Eye (tissue), 1 donor: ENCODE measurements at regions not wholly inside any gene's neighbourhood (a gene's known extent, or its start where the extent isn't known, plus 50 kb on each side); places are given as distances from the start of the nearest gene placed in this dataset.
A peak's percentile ranks its signal among the peaks of the same experiment; 100 is the strongest.

Source experiments
- DNase-seq: peaks from one replicate; pipeline ENCODE4 v3.0.0-alpha.2; 2015

DNA sequence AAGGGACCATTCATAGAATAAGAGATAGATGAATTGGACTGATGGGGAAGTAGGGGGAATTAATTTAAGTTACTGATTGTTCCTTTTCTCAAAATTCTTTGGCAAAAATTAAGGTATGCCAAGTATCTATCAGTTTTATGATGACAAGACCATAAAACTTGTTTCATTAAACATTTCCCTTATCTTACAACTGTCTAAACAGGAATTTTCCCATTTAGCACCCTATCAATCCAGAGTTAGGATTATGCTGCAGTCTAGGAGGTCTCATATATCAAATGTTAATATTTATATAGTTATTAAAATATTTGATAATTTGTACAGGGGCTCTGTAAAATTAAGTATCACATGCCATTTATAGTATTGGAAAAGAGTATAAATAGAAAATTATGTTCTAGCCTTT, 51.5 kb upstream of the ARID1B start:
- no peak for DNase-seq

DNA sequence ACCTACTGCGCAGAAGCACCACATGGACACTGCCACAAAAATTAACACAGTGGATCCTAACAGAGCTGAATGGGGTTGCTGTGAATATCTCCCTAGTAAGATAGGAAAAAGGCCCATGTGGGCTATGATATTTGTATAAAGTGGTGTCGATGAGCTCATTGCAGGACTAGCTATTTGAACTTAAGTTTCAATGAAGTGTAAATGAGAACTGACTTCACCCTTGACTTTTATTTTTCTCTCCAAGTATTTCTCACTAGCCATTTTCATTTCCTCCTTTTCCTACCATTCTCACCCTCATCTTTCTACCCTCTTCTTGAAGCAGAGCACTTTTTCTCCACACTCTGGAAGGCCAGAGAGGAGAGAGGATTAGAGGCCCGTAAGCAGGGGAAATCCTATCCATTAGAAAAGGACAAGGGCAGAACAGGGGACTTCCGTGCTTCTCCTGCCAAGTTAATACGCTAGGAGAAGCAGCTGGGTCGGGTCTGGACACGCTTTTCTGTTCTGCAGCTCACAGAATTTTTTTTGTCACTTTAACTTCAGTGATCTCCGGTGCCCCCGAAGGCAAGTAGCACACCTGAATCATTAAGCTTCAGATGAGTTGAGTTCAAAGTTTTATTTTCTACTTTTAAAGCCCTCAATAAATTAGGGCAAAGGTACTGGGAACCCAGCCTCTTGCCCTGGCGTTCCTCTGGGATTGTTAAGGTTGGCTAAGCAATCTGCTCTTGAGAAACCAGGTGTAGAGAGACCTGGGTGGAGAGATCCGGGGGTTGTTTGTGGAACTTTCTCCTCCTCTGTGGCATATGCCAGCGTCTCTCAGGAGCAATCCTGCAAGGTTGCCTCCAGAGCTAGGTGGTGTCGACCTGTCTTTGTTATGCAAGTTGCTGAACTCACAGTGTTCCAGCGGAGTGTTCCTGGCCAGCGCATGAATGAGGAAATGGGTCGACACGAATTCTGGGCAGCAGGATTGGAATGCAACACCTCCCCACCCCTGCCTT, 56.2 kb upstream of the ARID1B start:
- DNase-seq = peak; percentile 63

DNA sequence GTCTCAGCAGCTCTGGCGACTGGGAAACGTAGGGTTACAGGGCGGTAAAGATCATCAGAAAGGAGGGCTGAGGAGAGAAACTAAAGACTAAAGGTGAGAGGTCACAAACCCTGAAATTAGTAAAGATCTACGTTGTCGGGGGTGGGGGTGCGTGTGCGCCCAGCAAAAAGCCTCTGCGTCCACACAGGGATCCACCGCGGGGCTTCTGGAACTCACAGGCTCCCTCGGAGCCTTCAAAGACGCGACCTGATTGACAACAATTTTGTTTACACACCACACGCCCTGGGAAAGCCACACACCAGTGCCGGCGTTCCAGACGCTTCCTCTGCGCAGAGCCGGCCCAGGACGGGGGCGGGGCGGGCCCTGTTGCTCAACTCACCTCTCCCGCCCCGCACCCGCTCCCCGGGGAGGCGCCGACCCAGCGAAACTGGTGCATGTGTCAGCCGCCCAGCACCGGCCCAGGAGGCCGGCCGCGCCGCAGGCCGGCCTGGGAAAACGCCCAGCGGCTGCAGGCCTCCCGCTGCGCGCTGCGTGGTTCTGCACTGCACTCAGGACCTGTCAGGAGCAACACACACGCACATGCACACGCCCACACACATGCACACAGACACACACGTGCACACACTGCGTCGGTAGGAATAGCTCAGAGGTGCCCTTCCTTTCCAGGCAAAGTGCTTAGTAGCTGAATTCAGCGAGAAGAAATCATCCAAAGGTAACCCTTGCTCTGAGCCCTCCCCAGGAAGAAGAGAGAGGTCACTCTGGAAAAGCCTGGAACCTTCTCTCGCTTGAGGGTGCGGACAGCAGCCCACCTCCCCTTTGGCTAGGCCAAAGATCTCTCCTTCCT, 57.2 kb upstream of the ARID1B start:
- DNase-seq = peak; percentile 72

DNA sequence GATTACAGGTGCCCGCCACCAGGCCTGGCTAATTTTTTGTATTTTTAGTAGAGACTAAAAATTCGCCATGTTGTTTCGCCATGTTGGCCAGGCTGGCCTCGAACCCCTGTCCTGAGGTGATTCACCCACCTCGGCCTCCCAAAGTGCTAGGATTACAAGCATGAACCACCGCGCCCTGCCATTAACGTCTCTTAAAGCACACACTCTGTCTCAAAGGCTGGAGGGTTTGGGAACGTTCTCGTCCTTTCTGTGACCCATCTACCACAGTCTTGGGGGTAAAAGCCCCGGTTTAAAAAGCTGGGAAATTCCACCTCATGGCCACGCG, 57.8 kb upstream of the ARID1B start:
- no peak for DNase-seq

DNA sequence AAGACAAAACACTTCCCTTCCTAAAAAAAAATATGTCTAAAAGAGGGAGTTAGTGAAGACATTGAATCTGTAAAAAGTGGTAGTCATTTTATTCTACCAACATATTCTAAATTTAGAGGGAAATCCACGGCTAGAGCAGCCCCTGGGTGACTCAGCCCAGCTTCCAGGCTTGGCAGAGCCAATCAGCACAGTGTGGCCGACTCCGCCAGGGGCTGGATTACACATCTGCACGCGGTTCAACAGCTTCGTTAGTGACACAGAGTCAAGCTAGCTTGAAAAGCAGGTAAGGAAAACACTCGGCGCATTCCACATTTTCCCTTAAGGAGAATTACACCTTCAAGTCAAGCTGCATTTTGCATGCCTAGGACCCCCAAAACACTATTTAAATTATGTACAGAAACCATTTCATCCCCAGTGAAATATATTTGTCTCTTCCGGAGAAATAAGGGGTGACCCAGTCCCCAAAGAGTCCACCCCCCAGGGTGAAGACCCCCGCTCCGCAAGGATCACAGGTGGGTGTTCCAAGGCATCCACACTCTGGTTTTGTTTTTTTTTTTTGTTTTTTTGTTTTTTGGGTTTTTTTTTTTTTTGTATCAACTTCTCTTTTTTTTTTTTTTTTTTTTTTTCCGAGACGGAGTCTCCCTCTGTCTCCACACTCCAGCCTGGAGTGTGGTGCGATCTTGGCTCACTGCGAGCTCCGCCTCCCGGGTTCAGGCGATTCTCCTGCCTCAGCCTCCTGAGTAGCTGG, 58.4 kb upstream of the ARID1B start:
- DNase-seq = peak; percentile 68

DNA sequence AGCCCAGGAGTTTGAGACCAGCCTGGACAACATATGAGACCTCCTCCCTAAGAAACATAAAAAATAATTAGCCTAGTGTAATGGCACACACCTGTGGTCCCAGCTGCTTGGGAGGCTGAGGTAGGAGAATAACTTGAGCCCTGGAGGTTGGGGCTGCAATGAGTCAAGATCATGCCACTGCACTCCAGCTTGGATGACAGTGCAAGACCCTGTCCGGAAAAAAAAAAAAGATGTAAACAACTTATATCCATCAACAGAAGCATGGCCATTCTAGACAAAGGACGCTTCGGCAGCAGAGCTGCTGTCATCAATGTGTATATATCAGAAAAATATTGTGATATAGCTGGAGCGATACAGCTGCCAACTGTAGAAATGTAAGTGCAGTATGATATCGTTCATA, 59.6 kb upstream of the ARID1B start:
- no peak for DNase-seq

DNA sequence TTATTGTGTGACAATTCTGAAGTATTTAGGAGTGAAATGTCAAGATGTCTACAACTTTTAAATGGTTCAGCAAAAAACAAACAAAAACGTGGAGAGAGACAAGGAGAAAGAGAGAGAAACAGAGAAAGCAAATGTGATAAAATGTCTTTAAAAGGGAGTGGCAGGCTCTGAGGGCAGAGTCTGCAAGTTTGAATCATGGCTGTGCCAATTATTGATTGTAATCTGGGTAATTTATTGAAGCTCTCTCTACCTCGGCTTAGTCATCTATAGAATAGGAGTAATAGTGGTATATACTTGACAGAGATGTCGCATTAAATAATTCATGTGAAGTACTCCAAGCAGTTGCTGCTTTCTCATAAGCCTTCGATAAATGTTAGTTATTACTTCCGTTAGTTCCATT, 61.3 kb upstream of the ARID1B start:
- no peak for DNase-seq

DNA sequence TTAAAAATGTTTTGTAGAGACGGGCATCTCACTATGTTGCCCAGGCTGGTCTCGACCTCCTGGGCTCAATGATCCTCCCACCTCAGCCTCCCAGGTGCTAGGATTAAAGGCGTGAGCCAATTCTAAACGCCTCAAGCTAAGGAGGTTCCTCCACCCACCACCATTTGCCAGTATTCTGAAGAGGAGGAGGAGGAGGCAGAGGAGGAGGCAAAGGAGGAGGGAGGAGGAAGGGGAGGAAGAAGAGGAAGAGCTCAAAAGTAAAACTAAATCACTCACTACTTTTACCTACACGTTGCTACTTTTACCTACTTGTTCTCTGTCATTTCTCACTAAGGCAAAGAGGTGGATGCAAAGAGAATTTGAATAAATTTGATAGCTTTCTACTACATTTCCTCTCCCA, 63.6 kb upstream of the ARID1B start:
- no peak for DNase-seq

DNA sequence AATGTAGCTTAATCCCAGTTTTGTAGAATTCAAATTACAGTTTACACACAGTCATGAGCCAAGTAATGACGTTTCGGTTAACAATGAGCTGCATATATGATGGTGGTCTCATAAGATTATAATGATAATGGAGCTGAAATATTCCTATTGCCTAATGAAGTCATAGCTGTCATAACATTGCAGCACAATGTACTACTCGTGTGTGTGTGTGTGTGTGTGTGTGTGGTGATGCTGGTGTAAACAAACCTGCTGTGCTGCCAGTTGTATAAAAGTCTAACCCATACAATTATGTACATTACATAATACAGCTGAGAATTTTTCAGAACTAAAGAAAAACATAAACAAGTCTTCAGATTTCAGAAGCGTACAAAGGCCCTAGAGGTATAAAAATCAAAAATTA, 66.7 kb upstream of the ARID1B start:
- no peak for DNase-seq

DNA sequence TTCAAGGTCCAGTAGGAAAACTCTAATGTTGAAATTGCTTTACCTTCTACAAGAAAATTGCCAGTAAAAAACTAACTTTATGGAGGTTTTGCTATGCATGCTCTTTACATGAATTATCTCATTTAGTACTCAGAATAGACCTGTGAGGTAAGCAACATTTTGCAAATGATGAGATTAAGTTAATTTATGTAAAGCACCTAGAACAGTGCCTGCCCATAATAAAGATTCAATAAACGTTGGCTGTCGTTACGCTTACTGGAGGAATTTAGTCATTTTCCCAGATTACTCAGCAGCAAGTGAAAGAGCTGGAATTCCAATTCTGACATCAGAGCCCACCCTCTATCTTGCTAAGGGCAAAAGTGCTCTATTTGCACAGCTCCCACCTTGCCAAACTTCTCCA, 69.4 kb upstream of the ARID1B start:
- DNase-seq = no peak

DNA sequence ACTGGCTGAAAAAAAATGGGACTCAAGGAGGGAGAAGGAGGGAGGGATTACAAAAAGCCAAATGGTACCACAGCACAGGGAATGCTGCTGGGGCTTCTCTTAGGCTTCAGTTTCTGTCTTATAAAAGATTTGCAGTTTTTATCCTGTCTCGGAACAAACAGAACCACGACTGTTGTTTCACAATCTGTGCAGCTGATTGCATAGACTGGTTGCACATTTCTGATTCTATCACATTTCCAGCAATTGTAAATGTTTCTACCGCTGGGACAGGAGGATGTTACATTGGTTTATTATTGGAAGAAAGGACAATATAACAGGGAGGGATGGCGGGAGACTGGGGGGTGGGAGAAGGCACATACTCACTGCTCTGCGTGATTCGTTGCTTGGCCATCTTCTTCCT, 73.5 kb upstream of the ARID1B start:
- DNase-seq = no peak

DNA sequence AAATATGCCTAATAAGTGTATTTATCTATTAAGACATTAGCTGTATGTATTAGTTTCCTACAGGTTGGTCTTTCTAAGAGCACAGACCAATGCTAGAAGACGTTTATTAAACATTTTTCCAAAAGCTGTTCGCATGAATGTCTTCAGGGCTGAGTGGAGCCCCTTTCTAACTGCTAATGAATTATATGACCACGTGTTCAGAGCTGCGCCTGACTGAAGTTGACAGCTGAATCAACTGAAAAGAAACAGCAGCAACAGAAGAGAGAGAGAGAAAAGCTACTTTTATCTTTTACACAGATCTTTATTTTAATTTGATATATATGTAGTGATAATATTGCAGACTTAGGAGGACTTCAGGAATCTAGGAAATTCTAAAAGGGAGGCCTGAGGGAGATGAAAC, 75.2 kb upstream of the ARID1B start:
- DNase-seq = peak; percentile 83

DNA sequence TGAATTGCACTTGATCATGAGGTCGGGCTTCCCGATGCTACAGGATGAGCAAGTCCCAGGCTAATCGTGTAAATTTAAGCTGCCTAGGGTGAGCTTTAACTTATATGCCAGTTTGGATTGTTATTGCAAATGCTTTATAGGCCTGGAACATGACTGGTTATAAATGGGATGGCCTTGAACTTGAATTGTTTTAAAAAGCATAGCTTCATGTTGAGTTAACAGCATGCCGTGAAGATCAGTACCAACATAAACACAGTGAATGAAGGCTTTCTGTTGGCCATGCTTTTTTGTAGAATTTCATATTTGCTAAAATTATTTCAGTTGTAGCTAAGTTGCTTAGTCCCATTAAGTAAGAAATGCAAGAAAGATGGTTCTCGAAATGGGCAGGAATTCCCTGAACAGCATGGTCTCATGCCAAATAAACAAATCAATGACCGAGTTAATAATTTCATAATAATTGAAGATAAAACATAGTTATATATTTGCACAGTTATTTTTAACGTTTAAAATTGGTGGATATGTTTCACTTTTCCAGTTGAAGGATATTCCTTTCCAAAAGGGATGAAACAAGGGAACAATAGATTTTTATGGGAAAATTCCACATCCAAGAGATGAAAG, 76.6 kb upstream of the ARID1B start:
- no peak for DNase-seq

DNA sequence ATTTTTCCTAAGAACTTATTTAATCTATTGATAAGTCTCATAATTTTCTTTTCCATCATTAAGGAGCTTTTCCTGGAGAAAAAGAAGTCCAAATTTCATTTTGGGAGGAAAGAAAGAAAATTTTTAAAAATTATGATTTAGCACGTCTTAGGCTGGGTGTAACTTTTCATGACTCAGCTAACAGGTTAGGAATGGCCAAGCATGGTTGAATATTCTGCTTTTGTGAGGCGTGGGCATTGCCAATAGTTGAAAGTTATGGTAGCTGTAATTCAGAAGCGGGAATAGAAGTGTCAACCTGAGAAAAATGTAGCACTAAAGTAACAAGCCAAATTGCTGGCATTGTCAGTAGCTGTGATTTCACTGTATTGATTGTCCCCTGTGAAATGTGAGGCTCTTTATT, 77.2 kb upstream of the ARID1B start:
- DNase-seq = no peak

DNA sequence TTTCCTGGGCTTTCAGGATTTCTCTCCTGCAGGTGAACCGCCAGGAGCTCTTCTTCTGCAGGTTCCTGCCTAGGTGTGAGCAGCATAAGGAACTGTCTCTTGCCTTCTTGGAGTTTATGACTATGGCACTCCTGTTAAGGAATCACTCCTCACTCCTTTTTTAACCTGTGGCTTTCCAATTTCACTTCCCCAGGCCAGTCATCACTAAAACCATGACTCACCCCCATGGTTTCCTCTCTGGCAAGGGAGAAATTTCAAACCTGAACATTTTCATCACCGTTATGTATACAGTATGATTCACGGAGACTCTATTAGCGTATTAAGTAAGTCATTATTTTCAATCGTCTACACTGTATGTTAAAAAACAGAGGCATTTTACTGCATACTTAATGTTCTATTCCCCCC, 78.2 kb upstream of the ARID1B start:
- no peak for DNase-seq

DNA sequence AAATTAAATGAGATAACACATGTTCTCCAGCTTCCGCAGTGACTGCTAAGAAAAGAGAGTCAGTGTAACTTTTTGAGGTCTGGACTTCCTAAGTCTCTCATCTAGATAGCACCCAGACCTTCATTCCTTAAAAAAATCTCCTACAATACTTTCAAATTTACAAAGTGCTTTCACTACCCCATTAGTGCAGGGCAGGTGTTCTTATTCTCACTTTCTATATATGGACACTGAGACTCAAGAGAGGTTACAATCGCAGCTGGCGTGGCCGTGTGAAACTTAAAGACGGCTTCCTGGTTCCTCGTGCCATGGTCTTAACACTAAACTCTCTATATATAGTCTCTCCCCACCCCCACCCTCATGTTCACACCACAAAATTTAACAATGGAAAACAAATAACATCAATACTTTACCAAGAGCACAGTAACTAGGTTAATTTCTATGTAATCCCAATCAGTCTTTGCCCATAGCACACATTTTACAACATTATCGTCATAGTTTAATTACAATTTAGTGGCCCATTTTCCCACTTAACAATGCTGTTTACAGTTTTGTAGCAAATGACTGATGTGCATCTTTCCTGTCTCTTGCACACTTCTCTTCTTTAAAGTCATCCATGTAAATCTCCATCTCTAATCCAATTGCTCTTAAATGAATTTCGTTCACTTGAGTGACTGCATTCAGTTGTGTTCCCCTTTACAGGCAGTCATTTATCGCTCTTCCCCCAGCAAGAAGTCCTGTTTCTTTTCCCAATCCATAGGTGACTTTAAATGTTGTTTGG, 78.8 kb upstream of the ARID1B start:
- DNase-seq = peak; percentile 43

DNA sequence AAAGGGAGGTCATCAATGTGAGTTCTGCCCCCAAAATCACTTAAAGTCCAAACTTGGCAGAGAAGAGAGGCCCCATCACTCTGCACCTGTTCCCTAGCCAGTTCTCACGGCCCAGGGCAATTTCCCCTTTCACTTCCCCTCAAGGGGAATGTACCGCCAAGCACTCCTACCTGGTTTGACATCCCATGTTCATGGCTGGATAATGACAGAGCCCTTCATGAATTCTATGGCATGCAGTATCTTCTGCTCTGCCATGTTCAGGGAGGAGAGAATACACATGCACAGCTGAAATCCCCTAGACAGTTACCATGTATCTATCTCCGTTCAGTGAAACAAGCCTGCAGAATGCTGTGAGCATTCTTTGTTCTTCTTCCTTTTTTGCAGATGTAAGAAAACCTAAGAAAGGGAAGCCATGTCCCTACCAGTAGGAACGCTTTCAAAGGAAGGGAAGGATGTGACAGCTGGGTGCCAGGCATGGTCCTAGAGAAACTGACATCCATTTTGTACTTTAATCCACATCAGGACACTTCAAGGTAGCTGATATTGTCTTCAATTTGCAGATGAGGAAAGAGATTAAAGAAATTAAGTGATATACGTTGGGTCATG, 79.8 kb upstream of the ARID1B start:
- DNase-seq = no peak

DNA sequence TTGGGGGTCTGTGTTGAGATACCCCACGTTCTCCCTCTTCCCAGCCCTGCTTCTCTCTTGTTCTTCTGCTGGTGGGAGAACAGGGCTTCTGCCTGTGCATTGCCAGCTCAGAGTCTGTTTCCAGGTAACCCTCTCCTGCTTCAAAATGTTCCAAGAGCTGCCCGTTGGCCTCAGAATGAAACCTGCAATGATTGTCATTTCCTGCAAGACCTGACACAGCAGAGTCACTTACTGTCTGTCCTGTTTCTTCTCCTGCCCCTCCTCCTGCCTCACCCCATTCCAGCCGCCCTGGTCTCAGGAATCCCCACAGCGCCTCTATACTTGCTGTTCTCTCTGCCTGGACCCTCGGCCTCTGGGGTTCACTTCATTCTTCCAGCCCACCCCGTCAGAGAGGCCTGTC, 81.4 kb upstream of the ARID1B start:
- DNase-seq = no peak

DNA sequence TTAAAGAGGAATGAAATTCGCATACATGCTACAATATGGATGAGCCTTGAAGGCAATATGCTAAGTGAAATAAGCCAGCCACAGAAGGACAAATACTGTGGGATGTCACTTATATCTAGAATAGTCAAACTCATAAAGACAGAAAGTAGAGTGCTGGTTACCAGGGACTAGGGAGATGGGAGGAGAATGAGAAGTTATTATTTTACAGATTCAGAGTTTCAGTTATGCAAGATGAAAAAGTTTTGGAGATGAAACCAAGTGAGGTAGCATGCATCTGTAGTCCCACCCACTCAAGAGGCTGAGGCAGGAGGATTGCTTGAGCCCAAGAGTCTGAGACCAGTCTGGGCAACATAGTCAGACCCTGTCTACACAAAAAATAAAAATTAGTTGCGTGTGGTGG, 82.5 kb upstream of the ARID1B start:
- DNase-seq = no peak

DNA sequence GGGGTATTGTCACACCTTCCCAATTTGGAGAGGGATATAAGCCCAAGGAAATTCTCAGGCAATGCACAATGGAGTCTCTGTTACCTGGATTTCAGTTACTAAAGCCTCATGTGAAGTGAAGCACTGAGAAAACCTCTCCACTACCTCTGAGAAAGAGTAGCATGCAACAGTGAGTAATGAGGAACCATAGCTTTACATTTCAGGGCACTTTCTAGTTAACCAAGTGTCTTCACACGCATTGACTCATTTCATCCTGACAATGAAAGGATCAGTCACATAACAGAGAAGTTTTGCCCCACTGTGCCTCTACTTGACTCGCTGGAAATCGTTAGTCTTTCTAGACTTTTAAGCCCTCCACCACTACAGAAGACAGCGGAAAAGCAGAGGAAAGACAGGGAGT, 86.2 kb upstream of the ARID1B start:
- no peak for DNase-seq

DNA sequence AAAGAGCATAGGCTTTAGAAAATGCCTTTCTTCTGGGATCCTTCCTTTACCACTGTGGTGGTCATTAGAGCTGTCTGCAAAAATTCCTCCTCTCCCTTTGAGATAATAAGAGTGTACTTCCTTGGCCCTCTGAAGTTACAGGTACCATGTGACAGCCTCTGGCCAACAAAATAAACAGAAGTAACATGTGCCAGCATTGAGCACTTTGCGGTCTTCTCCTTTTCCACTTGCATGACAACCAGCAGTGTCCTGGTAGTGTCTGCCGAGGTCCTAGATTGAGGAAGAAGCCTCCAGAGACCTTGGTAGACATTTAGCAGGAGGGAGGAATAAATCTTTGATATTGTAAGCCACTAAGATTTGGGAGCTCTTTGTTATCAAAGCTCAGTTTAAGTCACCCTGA, 87.5 kb upstream of the ARID1B start:
- DNase-seq = no peak

DNA sequence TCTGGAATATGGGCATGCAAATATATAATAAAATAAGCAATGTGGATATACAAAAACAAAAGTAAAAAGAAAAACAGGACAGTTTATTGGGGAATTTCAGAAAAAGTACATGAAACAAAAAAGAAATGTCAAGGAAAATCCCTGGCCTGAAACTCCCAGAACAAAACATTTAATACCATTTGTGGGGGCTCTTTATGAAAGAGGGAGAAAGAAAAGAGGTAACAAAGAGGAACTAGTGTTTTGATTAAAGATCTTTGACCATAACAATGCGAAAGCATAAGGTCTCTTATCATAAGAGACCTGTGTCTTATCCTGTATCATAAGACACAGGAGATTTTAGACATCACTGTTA, 88.6 kb upstream of the ARID1B start:
- DNase-seq = no peak
